GM18861 (cell line): ENCODE measurements at regions not wholly inside any gene's neighbourhood (a gene's known extent, or its start where the extent isn't known, plus 50 kb on each side); places are given as distances from the start of the nearest gene placed in this dataset.
"Not testable (repeated sequence)": the region's sequence is repeated elsewhere in the genome, so short reads cannot be mapped to it uniquely, and the experiment has no call there.

Source experiments
- ATAC-seq: cut with Tn5 transposase; IDR thresholded peaks from one replicate; pipeline ENCODE4 v1.9.1; 2021; ENCODE audit not compliant: unreplicated experiment

- ATAC-seq, result no peak
Measured at GRCh38 chr2:217601601-217602000, 401.2 kb downstream of the TNS1 start.

- no peak for ATAC-seq
Measured at GRCh38 chr2:217599906-217600305, 402.9 kb downstream of the TNS1 start.

- ATAC-seq, result no peak
Measured at GRCh38 chr2:217597681-217598080, 405.1 kb downstream of the TNS1 start.

- no peak for ATAC-seq
Measured at GRCh38 chr2:217597145-217597544, 405.6 kb downstream of the TNS1 start.

GRCh38 chr2:217593732-217594131, 409.1 kb downstream of the TNS1 start:
- ATAC-seq, result peak; percentile 64

GRCh38 chr2:217588266-217588665, 414.5 kb downstream of the TNS1 start:
- ATAC-seq, result no peak

DNA sequence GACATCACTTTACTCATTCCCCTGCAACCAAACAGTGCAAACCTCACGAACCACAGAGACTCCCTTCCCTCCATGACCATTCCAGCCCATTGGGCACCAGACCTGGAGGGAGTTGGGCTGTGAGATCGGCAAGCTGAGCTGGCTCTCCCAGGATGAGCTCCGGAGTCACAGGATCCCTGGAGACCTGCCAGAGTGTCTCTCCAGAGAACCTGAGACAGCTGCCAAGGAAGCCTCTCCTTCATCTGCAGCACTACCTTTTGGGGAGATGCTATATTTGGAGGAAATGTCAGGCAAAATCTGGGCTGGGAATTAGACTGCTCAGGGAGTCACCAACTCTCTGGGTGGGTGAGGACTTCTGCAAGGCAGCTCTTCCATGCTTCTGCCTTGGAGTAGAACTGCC, 417.4 kb downstream of the TNS1 start:
- no peak for ATAC-seq

DNA sequence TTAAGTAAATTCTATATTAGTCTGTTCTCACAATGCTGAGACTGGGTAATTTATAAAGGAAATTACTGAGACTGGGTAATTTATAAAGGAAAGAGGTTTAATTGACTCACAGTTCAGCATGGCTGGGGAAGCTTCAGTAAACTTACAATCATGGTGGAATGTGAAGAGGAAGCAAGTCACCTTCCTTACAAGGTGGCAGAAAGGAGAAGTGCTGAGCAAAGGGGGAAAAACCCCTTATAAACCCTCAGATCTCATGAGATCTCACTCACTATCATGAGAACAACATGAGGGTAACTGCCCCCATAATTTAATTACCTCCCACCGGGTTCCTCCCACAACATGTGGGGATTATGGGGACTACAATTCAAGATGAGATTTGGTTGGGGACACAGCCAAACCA, 422.4 kb downstream of the TNS1 start:
- ATAC-seq, result not testable (repeated sequence)

DNA sequence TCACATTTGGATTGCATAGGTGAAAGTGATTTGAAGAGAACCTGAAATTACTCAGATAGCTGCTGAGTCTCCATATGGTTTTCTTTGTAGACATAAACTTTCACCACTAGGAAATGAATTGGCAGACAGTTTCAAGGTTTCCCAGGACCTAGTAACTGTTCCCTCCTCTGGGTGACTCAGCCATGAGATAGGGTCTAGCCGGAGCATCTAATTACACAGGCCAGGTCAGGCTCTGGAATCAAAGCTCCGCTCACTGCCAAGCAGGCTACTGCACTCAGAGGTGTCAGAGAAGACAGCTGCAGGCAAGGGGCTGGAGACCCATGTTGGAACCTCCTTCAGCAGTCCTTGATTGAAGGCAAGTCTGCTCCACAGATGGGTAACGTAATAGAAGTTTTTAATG, 429.2 kb downstream of the TNS1 start:
- no peak for ATAC-seq

DNA sequence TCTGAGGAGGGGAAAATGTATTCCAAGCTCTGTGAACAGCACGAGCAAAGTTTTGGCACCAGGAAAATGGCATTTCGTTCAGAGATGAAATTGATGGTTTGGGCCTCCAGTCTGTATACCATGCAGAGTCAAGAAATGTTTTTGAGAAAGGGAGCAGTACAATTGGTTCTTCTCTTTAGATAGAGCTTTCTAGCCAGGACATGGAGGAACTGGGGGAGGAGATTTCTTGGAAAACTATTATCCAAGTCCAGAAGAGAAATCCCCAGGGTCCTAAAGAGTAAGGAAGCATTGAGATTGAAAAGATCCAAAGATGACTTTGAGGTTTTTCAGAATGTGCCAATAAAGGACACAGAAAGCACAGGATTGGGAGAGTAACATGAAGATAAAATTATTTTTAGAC, 432.4 kb downstream of the TNS1 start:
- no peak for ATAC-seq

DNA sequence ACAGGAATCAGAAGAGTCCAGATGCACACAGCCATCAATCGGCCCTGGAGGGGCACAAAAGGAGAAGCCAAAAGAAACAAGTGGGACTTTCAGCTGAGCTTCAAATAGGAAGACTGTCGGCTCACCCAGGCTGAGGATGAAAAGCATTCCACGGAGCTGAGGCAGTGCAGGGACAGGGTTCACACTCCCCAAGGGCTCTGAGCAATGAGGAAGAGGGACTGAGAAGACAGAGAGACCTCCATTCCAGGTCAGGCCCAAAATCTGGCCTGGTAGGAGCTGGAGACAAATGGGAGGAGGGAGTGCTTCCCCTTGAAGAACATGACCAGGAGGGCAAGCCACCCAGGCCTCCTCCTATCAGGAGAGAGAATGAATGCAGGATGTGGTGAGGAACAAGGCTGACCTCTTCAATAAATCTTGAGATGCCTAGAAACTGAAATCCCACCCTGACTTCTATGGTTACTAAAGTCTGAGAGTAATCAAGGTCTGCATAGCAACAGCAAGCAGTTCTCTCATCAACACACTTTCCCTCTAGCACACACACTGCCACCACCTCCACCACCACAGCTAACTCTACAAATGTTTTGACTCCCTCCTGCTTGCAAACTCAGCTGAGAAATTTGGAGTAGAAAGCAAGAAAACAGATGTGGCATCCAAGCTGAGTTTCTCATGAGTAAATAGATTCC, 434.4 kb downstream of the TNS1 start:
- ATAC-seq, result no peak

- no peak for ATAC-seq
Measured at GRCh38 chr2:217563565-217563964, 439.2 kb downstream of the TNS1 start.

GRCh38 chr2:217562871-217563480, 439.8 kb downstream of the TNS1 start:
- ATAC-seq, result no peak

DNA sequence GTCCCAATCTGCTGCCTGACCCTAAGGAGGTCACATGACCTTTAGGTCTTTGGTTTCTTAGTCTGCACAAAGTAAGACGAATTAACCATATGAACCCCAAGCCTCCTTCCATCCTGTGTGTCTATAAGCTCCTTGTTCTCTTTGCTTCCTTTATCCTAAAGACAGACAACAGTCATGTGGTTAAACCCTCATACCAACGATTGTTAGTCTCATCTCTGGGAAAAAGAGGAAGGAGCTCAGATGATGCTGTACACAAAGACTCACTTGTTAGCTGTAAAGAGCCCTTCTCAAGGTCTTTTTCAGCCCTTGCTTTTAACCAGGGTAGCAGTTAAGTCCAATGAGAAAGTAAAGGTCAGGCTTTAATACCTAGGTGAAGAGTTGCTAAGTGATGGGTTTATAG, 443.7 kb downstream of the TNS1 start:
- ATAC-seq, result no peak

GRCh38 chr2:217555081-217555876, 447.5 kb downstream of the TNS1 start:
- ATAC-seq, result no peak

DNA sequence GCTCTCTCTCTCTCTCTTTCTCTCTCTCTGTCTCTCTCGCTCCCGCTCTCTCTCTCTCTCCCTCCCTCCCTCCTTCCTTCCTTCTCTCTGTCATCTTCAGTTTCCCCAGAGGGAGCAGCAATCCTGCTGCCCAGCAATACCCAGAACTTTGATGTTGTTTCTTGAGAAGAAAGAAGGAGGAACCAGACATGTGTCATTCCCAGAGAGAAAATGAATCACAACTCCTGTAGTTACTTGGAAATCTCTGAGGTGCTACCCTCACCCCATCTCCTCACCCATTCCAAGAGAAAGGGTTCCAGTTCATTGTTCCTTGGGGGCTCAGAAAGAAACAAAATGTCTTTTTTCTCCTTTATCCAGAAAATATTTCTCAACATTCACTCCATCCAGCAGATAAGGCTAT, 449.1 kb downstream of the TNS1 start:
- no peak for ATAC-seq

- no peak for ATAC-seq
Measured at GRCh38 chr2:217553202-217553601, 449.6 kb downstream of the TNS1 start.

DNA sequence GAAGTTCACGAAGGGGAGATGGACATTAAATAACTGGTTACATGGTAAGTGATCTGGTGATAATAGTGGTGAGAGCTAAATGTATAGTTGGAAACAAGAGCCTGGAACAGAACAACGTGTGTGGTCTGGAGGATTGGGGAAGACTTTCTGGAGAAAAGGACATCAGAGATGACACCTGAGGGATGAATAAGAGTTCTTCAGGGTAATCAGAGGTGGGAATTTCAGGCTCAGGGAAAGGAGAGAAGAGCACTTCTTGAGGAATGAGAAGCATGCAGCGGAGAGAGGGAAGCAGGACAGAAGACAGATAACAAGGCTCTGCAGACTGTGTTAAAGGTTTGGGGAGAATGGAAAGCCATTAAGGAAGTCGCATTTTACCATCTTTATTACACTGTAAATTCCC, 450.7 kb downstream of the TNS1 start:
- ATAC-seq, result no peak

DNA sequence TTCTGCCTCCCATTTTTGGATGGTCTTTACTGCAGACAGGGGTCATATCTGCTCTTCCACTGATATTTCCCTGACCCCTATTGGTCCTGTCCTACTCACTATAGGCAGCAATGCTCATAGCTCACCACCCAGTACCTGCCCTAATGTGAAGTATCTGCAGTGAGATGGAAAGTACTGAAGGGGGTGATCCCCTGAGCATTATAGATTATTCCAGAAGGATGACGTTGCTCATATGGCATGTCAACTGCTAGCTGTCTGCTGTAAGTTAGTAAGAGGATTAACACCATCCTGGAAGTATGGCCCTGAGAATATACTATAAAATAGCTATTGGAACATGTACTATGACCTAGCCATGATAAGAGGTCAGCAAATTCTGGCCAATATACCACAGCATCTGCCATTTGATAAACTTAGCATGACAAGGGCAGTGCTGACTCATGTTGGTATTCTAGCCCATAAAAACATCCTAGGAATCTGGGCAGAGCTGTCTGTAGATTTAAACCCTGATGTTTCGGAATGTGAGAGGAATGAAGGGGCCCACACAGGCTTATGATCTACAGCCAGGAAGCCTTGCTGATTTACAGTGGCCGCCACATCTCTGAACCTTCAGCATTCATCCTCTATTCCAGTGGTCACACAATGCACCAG, 451.4 kb downstream of the TNS1 start:
- no peak for ATAC-seq

GRCh38 chr2:217539126-217539525, 463.7 kb downstream of the TNS1 start:
- no peak for ATAC-seq

DNA sequence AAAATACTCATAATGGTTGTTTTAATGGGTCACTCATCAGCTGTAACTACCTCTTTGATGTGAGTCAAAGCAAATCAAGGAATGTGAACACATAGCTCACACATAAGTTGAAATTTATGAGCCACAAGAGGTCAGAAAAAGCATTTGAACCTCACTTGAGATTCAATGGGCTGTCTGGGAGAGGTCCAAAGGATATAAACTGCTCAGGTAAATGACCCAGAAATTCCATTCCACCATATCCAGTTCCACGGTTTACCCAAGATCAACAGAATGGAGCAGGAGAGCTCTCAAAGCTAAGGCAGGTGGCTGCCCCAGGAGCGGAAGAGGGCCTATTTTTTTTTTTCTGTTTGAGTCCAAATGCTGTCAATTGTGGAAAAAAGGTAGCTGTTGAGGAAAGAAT, 464.1 kb downstream of the TNS1 start:
- no peak for ATAC-seq
